Mucosa of descending colon (tissue), 3 donors: ENCODE measurements at regions not wholly inside any gene's neighbourhood (a gene's known extent, or its start where the extent isn't known, plus 50 kb on each side); places are given as distances from the start of the nearest gene placed in this dataset.

Experiments
- ATAC-seq: fragments of 200-7000 bp; cut with Tn5 transposase; one replicate; pipeline ENCODE4 v1.9.1; 2020; ENCODE audit warnings: mild to moderate bottlenecking, moderate library complexity
- DNase-seq, 3 donors: peaks; one replicate each; pipeline ENCODE4 v3.0.0-alpha.2; 2020
- H3K36me3 ChIP-seq: fragments of 200-600 bp; one replicate; pipeline ENCODE4 v1.8.0; 2021; ENCODE audit warnings: low read depth, mild to moderate bottlenecking
- H3K4me1 ChIP-seq: fragments of 200-600 bp; one replicate; pipeline ENCODE4 v1.8.0; 2021; ENCODE audit warnings: low read depth, mild to moderate bottlenecking
- H3K4me3 ChIP-seq: fragments of 200-600 bp; one replicate; pipeline ENCODE4 v1.8.0; 2021; ENCODE audit warnings: mild to moderate bottlenecking
- H3K9me3 ChIP-seq: fragments of 200-600 bp; one replicate; pipeline ENCODE4 v1.8.0; 2021; ENCODE audit warnings: mild to moderate bottlenecking
- intact Hi-C, 2 donors: fragments of 100-400 bp; cut with DNase I in 1 of 2; cut with micrococcal nuclease in 1 of 2; formaldehyde crosslinking; loops; one replicate each; pipeline versions ENCODE4 v1.11.0 to v1.11.1; 2022; cut with DNase I, micrococcal nuclease
- TF ChIP-seq, protein P1 (sequence below): fragments of 200-600 bp; IDR thresholded peaks from one replicate; pipeline ENCODE4 v1.8.0; 2022; ENCODE audit warnings: antibody characterized with exemption, mild to moderate bottlenecking
- donor health status: DM: no; HTN: no; CAD: no; lungs with moderate emphysema.
- donor health status: DM: no; HTN: no; CAD: no.
- donor health status: DM: no; HTN: yes; CAD: no.

- DNase-seq (no peak), ATAC-seq (no peak)
- TF ChIP-seq, protein P1, sequence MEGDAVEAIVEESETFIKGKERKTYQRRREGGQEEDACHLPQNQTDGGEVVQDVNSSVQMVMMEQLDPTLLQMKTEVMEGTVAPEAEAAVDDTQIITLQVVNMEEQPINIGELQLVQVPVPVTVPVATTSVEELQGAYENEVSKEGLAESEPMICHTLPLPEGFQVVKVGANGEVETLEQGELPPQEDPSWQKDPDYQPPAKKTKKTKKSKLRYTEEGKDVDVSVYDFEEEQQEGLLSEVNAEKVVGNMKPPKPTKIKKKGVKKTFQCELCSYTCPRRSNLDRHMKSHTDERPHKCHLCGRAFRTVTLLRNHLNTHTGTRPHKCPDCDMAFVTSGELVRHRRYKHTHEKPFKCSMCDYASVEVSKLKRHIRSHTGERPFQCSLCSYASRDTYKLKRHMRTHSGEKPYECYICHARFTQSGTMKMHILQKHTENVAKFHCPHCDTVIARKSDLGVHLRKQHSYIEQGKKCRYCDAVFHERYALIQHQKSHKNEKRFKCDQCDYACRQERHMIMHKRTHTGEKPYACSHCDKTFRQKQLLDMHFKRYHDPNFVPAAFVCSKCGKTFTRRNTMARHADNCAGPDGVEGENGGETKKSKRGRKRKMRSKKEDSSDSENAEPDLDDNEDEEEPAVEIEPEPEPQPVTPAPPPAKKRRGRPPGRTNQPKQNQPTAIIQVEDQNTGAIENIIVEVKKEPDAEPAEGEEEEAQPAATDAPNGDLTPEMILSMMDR, result no peak
- intact Hi-C loops, result no loop called here
- no peaks in the 10 kb centered on the region for H3K36me3 ChIP-seq
- no peak overlapping the region for H3K4me3 ChIP-seq
- no peaks in the 10 kb centered on the region for H3K4me1 ChIP-seq
- no peaks in the 10 kb centered on the region for H3K9me3 ChIP-seq
Measured at GRCh38 chr6:40728643-40729042, 141.5 kb upstream of the LRFN2 start.

- no peak for ATAC-seq
- DNase-seq, result no peak
- TF ChIP-seq, protein P1, result no peak
- no peaks in the 10 kb centered on the region for H3K36me3 ChIP-seq
- H3K9me3 ChIP-seq, result no peaks in the 10 kb centered on the region
- no peaks in the 10 kb centered on the region for H3K4me1 ChIP-seq
- intact Hi-C loops, result no loop called here
- no peak overlapping the region for H3K4me3 ChIP-seq
Measured at GRCh38 chr6:40727271-40727670, 140.1 kb upstream of the LRFN2 start.

DNA sequence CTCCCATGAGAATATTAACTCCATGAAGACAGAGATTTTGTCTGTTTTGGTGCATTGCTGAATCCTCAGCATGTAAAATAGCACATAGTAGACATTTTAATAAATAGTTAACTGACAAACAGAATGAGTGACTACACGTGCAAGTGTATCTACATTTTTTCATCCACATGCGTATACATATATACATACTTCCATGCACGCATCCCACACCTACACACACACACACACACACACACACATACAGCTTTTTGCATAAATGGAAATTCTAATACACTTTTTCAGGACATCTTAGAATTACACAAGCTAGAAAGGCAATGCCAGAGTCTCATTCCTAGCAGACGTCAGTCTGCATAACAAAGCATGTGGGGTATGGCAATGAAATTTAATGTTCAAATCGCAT, 139.7 kb upstream of the LRFN2 start:
- no peaks in the 10 kb centered on the region for H3K36me3 ChIP-seq
- no peak overlapping the region for H3K4me3 ChIP-seq
- no peak for DNase-seq
- H3K4me1 ChIP-seq, result no peaks in the 10 kb centered on the region
- no peaks in the 10 kb centered on the region for H3K9me3 ChIP-seq
- intact Hi-C loops, result no loop called here
- ATAC-seq, result no peak
- TF ChIP-seq, protein P1, result no peak

DNA sequence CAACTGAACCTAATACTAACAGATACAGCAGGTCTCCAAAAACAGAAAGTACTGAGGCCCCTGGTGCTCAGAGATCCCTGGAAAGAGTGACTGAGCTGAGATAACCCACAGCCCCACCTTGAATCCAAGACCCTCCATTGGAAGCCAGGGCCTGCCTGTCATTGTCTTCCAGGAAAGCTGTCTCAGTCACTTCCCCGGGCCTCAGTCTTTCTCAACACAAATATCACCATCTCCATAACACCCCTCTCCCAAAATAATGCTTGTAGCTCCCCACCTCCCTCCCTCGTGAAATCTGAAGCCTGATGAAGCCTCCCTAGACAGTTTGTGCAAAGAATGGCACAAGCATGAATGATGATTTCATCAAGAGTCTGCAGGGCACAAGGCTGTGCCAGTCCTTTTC, 138.2 kb upstream of the LRFN2 start:
- TF ChIP-seq, protein P1, result no peak
- Histone ChIP-seq H3K36me3 (no peaks in the 10 kb centered on the region), H3K4me3 (no peak overlapping the region), H3K4me1 (no peaks in the 10 kb centered on the region), H3K9me3 (no peaks in the 10 kb centered on the region)
- intact Hi-C loops, result no loop called here
- ATAC-seq (no peak), DNase-seq (no peak)

DNA sequence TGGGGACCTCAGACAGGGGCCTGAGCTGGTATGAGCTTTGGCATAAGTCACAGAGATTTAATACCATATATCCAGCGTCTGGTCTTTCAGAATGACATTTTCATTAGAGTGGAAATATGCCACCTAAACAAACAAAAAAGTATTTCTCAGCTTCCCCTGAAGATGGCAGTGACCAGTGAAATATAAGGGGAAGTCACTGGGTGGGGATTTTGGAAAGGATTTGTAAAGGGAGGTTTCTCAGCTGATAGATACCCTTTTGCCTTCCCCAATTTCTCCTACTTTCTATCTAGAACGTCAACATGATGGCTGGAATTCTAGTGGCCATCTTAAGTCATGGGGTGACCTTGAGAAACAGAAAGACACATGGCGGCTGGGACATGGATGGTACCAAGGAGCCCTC, 137.7 kb upstream of the LRFN2 start:
- H3K4me3 ChIP-seq, result no peak overlapping the region
- H3K4me1 ChIP-seq, result no peaks in the 10 kb centered on the region
- intact Hi-C loops, result no loop called here
- no peak for DNase-seq
- no peaks in the 10 kb centered on the region for H3K36me3 ChIP-seq
- TF ChIP-seq, protein P1, result no peak
- H3K9me3 ChIP-seq, result no peaks in the 10 kb centered on the region
- ATAC-seq, result no peak

- TF ChIP-seq, protein P1, result no peak
Measured at GRCh38 chr6:40723967-40724366, 136.8 kb upstream of the LRFN2 start.

More at GRCh38 chr6:40723967-40724366, 136.8 kb upstream of the LRFN2 start:
- no peak overlapping the region for H3K4me3 ChIP-seq
- no peak for DNase-seq
- H3K9me3 ChIP-seq, result no peaks in the 10 kb centered on the region
- intact Hi-C loops, result no loop called here
- peaks cover 2% of the 10 kb centered on the region for H3K4me1 ChIP-seq
- no peaks in the 10 kb centered on the region for H3K36me3 ChIP-seq
- ATAC-seq, result no peak
